Stimulated activated naive CD8-positive, alpha-beta T cell treated with anti-CD3 and anti-CD28 coated beads, Interleukin-15, amount 100 ng/mL, for 72 hours (primary cell): ENCODE measurements at regions not wholly inside any gene's neighbourhood (a gene's known extent, or its start where the extent isn't known, plus 50 kb on each side); places are given as distances from the start of the nearest gene placed in this dataset.

Experiments
- ATAC-seq: fragments of 150-1000 bp; cut with Tn5 transposase; 2 replicates; pipeline ENCODE4 v1.10.0; 2021; ENCODE audit warnings: mild to moderate bottlenecking, moderate library complexity
- DNase-seq, 2 donors: peaks; one replicate each; pipeline ENCODE4 v3.0.0; 2021 to 2022
- H3K27ac Mint-ChIP-seq, 2 donors: one replicate each; pipeline ENCODE4 v1.8.0; 2022; ENCODE audit warnings: mild to moderate bottlenecking in 2 of 2, mixed read lengths in 2 of 2, moderate library complexity in 2 of 2
- H3K27me3 Mint-ChIP-seq: one replicate; pipeline ENCODE4 v1.8.0; 2022; ENCODE audit warnings: mixed read lengths
- H3K4me1 Mint-ChIP-seq: one replicate; pipeline ENCODE4 v1.8.0; 2022; ENCODE audit warnings: mild to moderate bottlenecking, mixed read lengths
- H3K4me3 Mint-ChIP-seq, 2 donors: one replicate each; pipeline ENCODE4 v1.8.0; 2022; ENCODE audit warnings: mild to moderate bottlenecking in 2 of 2, mixed read lengths in 2 of 2, moderate library complexity in 1 of 2
- H3K9me3 Mint-ChIP-seq, 2 donors: one replicate each; pipeline ENCODE4 v1.8.0; 2022; ENCODE audit warnings: mixed read lengths in 2 of 2

DNA sequence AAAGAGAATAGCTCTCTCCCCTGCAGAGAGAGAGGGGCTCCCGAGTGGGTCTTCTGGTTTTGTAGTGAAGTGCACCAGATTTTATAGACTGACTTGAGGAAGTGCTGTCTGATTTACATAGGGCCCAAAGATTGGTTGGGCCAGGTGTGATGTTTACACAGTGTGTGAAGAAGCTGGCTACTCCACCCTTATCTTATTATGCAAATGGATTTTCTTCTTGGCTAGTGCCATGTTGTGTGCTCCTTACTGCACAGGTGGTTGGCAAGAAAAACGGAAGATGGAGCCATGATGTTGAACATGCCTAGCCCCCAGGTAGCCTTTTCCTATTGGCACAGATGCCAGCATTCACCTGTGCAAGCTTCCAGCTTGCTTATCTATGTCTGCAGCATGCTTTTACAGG lies 112.4 kb upstream of the ARHGAP24 start:
- H3K4me1 Mint-ChIP-seq = no peaks in the 10 kb centered on the region
- ATAC-seq (no peak), DNase-seq (no peak)
- H3K4me3 Mint-ChIP-seq = no peak overlapping the region
- H3K27me3 Mint-ChIP-seq = no peaks in the 10 kb centered on the region
- no peak overlapping the region for H3K27ac Mint-ChIP-seq
- peaks cover 0 to 15% of the 10 kb centered on the region in 2 donors for H3K9me3 Mint-ChIP-seq

DNA sequence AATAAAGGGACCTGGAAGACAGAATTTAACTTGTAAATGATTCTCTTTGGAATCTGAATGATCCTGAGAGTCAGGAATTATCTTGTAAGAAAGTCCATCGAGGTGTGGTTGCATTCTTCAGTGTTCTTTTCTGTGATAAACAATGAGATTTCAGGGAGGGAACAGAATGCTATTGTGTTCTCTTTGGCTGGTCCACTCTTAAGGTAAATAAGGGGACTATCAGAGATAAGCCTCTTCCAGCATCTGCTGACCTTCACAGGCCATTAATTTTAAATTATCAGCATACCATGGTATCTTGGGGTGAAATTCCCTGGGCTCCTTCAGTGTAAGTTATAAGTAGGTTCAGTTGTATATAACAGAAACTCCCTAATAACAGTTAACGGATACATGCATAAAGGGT lies 107.1 kb upstream of the ARHGAP24 start:
- DNase-seq = no peak
- H3K4me3 Mint-ChIP-seq = no peak overlapping the region
- no peaks in the 10 kb centered on the region for H3K4me1 Mint-ChIP-seq
- no peak for ATAC-seq
- H3K27ac Mint-ChIP-seq = no peak overlapping the region
- H3K9me3 Mint-ChIP-seq = peaks cover 0 to 5% of the 10 kb centered on the region in 2 donors
- no peaks in the 10 kb centered on the region for H3K27me3 Mint-ChIP-seq

DNA sequence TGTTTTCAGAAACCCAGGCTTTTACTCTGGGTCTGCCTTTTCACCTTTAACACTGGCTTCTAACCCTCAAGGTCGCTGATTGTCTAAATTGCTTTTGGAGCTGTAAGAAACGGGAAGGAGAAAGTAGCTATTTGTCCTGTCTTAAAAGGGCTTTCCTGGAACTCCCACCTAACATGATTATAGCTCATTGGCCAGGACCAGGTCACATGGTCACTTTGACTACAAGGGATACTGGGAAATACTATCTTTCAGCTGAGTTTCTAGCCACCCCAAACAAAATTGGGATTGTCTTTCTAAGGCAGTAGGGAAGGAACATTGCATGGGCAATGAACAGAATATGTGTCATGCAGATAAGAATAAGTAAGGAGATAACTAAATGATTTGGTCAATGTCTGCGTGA lies 106.7 kb upstream of the ARHGAP24 start:
- no peak overlapping the region for H3K27ac Mint-ChIP-seq
- no peaks in the 10 kb centered on the region for H3K4me1 Mint-ChIP-seq
- DNase-seq (no peak), ATAC-seq (no peak)
- H3K9me3 Mint-ChIP-seq = peaks cover 0 to 5% of the 10 kb centered on the region in 2 donors
- H3K27me3 Mint-ChIP-seq = no peaks in the 10 kb centered on the region
- no peak overlapping the region for H3K4me3 Mint-ChIP-seq

DNA sequence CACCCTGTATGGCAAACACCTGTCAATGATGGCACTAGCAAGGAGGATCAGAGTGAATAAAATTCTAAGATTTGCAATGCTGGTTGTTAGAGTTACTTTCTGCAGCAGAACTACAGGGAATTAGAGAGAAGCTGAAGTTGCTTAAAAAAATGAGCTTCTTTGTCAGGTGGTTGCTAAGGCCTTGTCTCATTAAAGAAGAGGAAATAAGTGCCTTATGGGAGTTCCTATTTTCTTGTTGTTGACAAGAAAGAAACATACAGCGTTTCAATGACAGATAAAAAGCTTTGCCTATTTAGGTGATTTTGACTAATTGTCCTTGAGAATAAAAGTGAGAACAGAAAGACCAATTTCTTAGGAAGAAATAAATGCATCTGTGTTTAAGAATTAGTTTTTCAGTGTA lies 106.0 kb upstream of the ARHGAP24 start:
- Mint-ChIP-seq H3K9me3 (peaks cover 0 to 4% of the 10 kb centered on the region in 2 donors), H3K4me3 (no peak overlapping the region), H3K27ac (no peak overlapping the region), H3K27me3 (no peaks in the 10 kb centered on the region), H3K4me1 (no peaks in the 10 kb centered on the region)
- ATAC-seq (no peak), DNase-seq (no peak)

DNA sequence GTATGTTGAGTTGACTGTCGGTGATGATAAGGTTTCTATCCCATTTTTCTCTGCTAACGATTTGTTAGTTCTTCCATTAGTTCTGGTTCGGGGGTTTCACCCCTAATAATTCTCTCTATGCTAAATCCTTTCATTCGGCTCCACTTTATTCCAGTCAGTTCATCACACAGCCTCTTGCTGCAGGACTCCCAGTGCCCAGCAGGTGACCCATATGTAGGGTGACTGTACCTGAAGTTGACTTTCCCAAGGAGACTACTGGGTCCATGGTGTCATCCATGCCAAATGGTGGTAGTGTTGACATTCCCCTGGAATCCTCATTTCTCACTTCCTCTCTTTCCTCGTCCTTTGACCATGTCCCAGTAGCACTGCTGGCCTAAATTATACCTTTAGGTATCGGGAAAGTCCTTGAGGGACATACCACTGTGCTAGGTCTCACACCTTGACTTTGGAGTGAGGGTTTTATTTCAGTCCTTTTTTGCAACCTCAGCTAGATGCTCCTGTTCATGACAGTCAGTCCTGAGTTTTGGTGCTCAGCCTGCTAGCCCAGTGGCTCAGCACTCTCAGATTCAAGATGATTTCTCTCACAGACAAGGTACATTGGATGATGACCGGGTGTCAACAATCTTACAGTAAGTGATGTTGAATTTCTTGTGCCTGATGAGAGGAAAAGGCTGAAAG lies 105.1 kb upstream of the ARHGAP24 start:
- H3K27me3 Mint-ChIP-seq = no peaks in the 10 kb centered on the region
- H3K9me3 Mint-ChIP-seq = no peaks in the 10 kb centered on the region
- ATAC-seq = no peak
- no peak overlapping the region for H3K4me3 Mint-ChIP-seq
- DNase-seq = no peak
- H3K27ac Mint-ChIP-seq = no peak overlapping the region
- H3K4me1 Mint-ChIP-seq = no peaks in the 10 kb centered on the region

DNA sequence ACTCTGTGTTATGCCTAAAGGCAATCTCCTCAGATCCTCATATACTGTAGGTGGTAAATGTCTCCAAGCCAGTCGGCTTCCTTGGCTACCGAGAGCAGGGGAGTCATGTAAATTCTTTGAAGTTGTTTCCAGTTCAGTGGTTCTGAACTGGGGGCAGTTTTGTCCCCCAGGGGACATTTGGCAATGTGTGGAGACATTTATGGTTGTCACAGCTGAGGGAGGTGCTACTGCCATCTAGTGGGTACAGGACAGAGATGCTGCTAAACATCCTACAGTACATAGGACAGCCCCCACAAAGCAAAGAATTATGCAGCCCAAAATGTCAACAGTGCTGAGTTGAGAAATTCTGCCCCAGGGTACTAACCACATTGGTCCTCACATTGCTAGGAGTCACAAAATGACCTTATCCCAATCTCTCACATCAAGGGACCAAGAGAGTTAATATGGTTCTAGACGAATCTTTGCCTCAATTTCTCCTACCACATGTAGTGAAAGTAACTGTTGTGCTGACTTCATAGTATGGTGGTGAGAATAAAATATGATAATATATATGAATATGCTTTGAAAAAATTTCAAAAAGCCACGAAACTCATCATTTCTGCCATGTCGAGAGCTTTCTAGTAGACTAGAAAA lies 104.4 kb upstream of the ARHGAP24 start:
- Mint-ChIP-seq H3K27me3 (no peaks in the 10 kb centered on the region), H3K4me1 (no peaks in the 10 kb centered on the region), H3K27ac (no peak overlapping the region), H3K9me3 (no peaks in the 10 kb centered on the region), H3K4me3 (no peak overlapping the region)
- ATAC-seq (peak; percentile 70), DNase-seq (peak; percentile 2 to 7)

DNA sequence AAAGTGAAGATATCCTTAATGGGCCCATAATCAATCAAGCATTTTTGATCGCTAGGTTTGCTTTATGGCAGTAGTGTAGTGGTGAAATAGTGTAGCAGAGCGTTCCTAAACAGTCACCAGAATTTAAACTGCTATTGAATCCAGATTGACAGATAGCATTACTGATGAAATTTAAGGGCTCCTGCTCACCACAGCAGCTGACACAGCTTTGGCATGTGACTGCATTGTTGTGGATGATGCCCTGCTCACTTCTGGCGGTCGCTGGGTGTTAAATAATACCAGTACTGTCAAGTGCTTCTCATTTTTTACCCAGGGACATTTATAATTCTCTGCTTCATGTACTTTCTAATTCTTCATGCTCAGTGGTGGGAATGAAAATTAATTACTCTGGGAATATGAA lies 102.0 kb upstream of the ARHGAP24 start:
- no peaks in the 10 kb centered on the region for H3K27me3 Mint-ChIP-seq
- H3K4me1 Mint-ChIP-seq = no peaks in the 10 kb centered on the region
- H3K9me3 Mint-ChIP-seq = no peaks in the 10 kb centered on the region
- DNase-seq = no peak
- no peak overlapping the region for H3K4me3 Mint-ChIP-seq
- no peak for ATAC-seq
- no peak overlapping the region for H3K27ac Mint-ChIP-seq

DNA sequence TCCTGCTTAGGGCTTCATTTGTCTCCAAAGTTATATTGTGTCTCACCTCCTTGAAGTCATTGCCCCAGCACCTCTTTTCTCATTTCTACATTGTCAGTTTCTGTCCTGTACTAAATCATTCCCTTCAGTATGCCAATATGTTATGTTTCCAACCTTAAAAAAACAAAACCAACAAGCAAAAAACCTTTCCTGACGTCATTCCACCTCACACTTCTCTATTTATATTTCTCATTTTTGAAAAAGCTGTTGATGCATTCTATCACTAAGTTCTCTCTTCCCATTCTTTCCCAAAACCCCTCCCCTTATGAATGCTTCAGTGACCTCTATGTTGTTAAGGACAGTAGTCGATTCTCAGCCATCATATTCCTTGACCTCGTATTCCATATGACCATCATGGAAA lies 98.7 kb upstream of the ARHGAP24 start:
- DNase-seq (no peak), ATAC-seq (no peak)
- Mint-ChIP-seq H3K4me3 (no peak overlapping the region), H3K27me3 (no peaks in the 10 kb centered on the region), H3K9me3 (no peaks in the 10 kb centered on the region), H3K4me1 (no peaks in the 10 kb centered on the region), H3K27ac (no peak overlapping the region)

DNA sequence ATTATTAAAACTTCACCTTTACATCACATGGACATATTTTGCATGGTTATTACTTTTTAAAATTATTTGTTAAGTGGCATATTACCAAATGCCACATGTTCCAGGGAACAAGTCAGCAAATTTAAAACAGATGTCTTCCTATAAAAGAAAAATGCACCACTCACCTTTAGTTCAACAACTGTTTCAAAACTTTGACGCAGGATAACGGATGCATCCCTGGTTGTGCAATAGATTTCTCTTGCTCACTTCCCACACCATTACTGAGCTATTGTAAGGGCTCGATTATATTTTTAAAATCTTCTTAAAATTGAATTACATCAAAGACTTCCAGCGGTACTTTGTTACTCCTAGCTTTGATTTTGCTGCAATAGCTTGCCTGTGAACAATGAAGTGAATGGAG lies 93.0 kb upstream of the ARHGAP24 start:
- ATAC-seq = no peak
- no peak for DNase-seq
- H3K27ac Mint-ChIP-seq = no peak overlapping the region
- H3K9me3 Mint-ChIP-seq = peaks cover 0 to 3% of the 10 kb centered on the region in 2 donors
- H3K4me3 Mint-ChIP-seq = no peak overlapping the region
- no peaks in the 10 kb centered on the region for H3K4me1 Mint-ChIP-seq
- no peaks in the 10 kb centered on the region for H3K27me3 Mint-ChIP-seq

DNA sequence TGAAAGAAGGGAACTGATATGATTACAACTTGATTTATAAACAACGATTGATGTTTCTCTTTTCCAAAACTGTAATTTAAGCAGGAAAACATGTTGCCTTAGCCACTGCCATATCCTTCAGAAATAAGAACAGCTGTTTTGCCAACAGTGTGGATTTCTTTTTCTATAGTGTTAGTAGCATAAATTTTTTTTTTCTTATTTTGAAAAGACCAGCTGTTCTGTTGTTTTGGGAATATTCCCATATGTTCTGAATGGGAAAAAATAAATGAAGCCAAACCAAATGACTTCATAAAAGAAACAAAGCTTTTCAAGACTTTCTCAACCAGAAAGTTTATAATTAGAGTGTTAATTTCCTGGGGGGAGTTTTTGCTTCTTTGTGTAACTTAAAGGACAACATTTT lies 83.9 kb upstream of the ARHGAP24 start:
- H3K4me3 Mint-ChIP-seq = no peak overlapping the region

DNA sequence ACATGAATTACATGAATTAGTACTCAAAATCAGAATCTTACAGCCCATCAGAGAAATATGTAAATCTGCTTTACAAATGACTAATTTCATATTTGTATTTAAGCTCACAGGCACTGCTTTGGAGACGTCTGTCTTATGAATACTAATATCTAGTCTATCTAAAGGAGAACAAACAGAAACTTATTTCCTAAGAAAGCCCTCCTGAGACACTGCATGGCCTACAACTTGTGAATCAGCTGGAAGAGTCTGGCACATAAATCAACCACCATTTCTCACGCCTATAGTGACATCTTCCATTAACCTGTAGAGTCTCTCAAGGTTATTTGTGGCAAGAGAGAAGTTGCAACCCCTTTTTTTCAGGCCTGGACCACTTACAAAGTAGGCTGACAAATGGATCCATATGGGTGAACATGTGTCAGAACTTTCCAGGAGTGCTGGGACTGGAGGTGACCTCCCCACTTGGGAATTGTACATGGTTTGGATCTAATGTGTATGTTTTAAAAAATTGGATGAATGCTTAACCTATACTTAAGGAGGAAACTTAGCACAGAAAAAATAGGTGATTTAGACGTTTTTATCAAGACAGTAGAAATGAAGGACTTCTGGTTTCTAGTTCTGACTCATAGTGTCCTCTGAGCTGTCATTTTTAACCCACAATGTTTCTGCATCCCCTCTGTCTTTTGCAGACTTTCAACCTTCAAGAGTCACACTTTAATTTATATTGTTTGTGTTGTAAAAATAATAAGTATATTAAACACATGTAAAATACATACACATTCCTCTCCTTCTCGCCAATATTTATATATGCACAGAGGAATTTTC lies 83.2 kb upstream of the ARHGAP24 start:
- ATAC-seq (no peak), DNase-seq (no peak)
- no peak overlapping the region for H3K27ac Mint-ChIP-seq

More for the DNA sequence above, 83.9 kb upstream of the ARHGAP24 start:
- H3K27me3 Mint-ChIP-seq = no peaks in the 10 kb centered on the region
- no peak overlapping the region for H3K27ac Mint-ChIP-seq
- H3K9me3 Mint-ChIP-seq = peaks cover 0 to 6% of the 10 kb centered on the region in 2 donors
- no peaks in the 10 kb centered on the region for H3K4me1 Mint-ChIP-seq
- ATAC-seq = no peak
- no peak for DNase-seq

DNA sequence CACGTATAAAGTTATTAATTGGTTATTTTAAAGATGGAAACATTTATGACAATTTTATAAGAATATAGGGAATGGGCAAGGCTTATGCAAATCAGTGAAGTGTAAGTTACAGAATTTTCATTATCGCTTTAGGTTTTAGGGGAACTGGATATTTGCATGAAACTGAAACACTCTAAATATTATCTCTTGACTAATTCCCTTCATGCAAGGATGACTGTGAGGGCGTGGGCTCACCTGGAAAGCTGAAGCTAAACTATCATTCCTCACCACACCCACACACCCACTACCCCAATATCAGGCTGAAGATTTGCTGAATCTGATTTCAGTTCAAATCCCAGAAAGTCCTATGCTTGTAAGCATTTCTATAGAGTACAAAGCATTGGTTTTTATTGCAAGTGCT lies 81.7 kb upstream of the ARHGAP24 start:
- ATAC-seq (no peak), DNase-seq (no peak)
- Mint-ChIP-seq H3K27me3 (no peaks in the 10 kb centered on the region), H3K9me3 (no peaks in the 10 kb centered on the region), H3K4me1 (no peaks in the 10 kb centered on the region), H3K27ac (no peak overlapping the region), H3K4me3 (no peak overlapping the region)

More for the DNA sequence above, 83.2 kb upstream of the ARHGAP24 start:
- Mint-ChIP-seq H3K4me3 (no peak overlapping the region), H3K27me3 (no peaks in the 10 kb centered on the region), H3K4me1 (no peaks in the 10 kb centered on the region), H3K9me3 (peaks cover 0 to 4% of the 10 kb centered on the region in 2 donors)

DNA sequence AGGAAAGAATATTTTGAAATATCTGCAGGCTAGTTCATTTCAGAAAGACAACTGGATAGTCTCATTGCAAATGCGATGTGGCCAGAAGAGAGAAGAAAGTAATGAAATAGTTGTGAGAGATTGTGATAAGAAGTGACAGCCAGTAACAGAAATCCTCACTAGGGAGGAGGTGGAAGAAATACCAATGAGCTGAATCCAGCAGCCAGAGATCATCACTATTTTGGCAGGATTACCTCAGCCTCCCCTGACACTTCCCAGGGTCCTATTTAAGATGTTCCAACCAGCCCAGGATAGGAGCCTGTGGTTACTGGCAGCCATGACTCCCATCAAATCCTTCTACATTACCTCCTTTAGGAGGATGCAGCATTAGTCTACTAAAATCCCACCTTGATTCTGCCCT lies 76.7 kb upstream of the ARHGAP24 start:
- ATAC-seq (no peak), DNase-seq (no peak)
- Mint-ChIP-seq H3K27ac (no peak overlapping the region), H3K4me3 (no peak overlapping the region), H3K27me3 (no peaks in the 10 kb centered on the region), H3K9me3 (peaks cover 0 to 7% of the 10 kb centered on the region in 2 donors), H3K4me1 (no peaks in the 10 kb centered on the region)

DNA sequence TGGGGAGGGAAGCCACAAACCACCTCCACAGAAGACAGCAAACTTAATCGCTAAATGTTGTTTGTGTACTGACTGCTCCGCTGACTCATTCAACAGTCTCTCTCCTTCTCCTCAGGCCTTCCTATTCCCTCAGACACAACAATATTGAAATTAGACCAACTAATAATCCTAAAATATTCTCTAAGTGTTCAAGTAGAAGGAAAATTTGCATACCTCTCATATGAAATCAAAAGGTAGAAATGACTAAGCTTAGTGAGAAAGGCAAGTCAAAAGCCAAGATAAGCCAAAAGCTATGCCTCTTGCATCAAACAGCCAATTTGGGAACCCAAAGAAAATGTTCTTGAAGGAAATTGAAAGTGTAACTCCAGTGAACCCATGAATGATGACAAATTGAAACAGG lies 75.7 kb upstream of the ARHGAP24 start:
- Mint-ChIP-seq H3K27me3 (no peaks in the 10 kb centered on the region), H3K4me1 (no peaks in the 10 kb centered on the region), H3K9me3 (peaks cover 0 to 7% of the 10 kb centered on the region in 2 donors), H3K27ac (no peak overlapping the region), H3K4me3 (no peak overlapping the region)
- DNase-seq = no peak
- no peak for ATAC-seq

DNA sequence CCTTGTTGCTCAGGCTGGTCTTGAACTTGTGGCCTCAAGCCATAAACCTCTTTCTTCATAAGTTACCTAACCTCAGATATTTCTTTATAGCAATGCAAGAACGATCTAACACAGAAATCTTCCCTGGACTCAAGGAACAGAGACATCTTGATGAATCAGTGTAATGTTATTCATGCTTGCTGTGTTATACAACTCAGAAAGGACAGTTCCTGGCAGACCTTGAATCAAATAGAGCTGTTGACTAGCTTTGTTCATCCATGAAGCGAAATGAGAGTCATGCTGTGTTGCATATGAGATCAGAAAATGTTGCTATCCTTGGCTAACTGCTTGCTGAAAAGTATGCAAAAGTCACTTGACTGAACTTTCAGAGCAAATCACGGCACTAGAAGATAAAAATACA lies 72.6 kb upstream of the ARHGAP24 start:
- no peak for ATAC-seq
- H3K27ac Mint-ChIP-seq = no peak overlapping the region
- H3K4me1 Mint-ChIP-seq = no peaks in the 10 kb centered on the region
- H3K4me3 Mint-ChIP-seq = no peak overlapping the region
- H3K9me3 Mint-ChIP-seq = peaks cover 0 to 7% of the 10 kb centered on the region in 2 donors
- DNase-seq = no peak
- H3K27me3 Mint-ChIP-seq = no peaks in the 10 kb centered on the region

DNA sequence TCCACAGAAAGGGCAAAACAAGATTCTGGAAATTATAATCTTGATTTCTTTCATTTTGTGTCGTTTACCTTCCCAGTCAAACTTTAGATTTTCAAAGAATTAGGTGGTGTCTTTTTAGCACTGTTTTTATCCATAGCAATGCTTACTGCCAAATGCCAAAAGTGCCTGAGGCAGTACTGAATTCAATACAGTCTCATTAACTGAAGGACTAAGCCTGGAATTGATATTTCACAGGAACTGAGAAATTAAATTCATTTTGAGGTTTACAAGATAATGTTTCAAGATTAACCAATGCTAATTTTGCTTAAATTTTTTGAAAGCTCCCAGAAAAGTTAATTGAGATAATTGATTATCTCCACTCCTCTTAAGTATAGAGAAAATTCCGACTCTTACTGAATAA lies 68.8 kb upstream of the ARHGAP24 start:
- Mint-ChIP-seq H3K4me3 (no peak overlapping the region), H3K4me1 (no peaks in the 10 kb centered on the region), H3K27me3 (no peaks in the 10 kb centered on the region), H3K27ac (no peak overlapping the region), H3K9me3 (no peaks in the 10 kb centered on the region)
- no peak for ATAC-seq
- no peak for DNase-seq
